GM23248 (cell line): ENCODE measurements at regions not wholly inside any gene's neighbourhood (a gene's known extent, or its start where the extent isn't known, plus 50 kb on each side); places are given as distances from the start of the nearest gene placed in this dataset.
A peak's percentile ranks its signal among the peaks of the same experiment; 100 is the strongest.

Source experiments
- DNase-seq: peaks from one replicate; pipeline ENCODE4 v3.0.0-alpha.2; 2015
- H2AFZ ChIP-seq: fragments of 200-600 bp; sonication (generic); 2 replicates; pipeline ENCODE4 v1.6.1; 2016; ENCODE audit warnings: antibody characterized with exemption
- H3F3A ChIP-seq: fragments of 200-600 bp; sonication (generic); 2 replicates; pipeline ENCODE4 v1.6.1; 2016; ENCODE audit warnings: mild to moderate bottlenecking, antibody characterized with exemption, mixed run types; ENCODE audit not compliant: insufficient read depth
- H3K27ac ChIP-seq: fragments of 200-600 bp; sonication (generic); 2 replicates; pipeline ENCODE4 v1.5.1; 2016; ENCODE audit warnings: mild to moderate bottlenecking
- H3K27me3 ChIP-seq: fragments of 200-600 bp; sonication (generic); replicated peaks from 2 replicates; pipeline ENCODE4 v1.6.1; 2016; ENCODE audit warnings: mild to moderate bottlenecking; ENCODE audit not compliant: insufficient read depth
- H3K36me3 ChIP-seq: fragments of 200-600 bp; sonication (generic); 2 replicates; pipeline ENCODE4 v1.6.1; 2016; ENCODE audit warnings: low read depth, mild to moderate bottlenecking
- H3K4me1 ChIP-seq: fragments of 200-600 bp; sonication (generic); 2 replicates; pipeline ENCODE4 v1.6.1; 2016; ENCODE audit warnings: mild to moderate bottlenecking; ENCODE audit not compliant: insufficient read depth
- H3K4me2 ChIP-seq: fragments of 200-600 bp; sonication (generic); one replicate; pipeline ENCODE4 v1.6.1; 2016; ENCODE audit warnings: mild to moderate bottlenecking; ENCODE audit not compliant: unreplicated experiment
- H3K4me3 ChIP-seq: fragments of 200-600 bp; sonication (generic); 2 replicates; pipeline ENCODE4 v1.5.1; 2016; ENCODE audit warnings: mild to moderate bottlenecking
- H3K79me2 ChIP-seq: fragments of 200-600 bp; sonication (generic); 2 replicates; pipeline ENCODE4 v1.6.1; 2016; ENCODE audit warnings: mild to moderate bottlenecking; ENCODE audit not compliant: insufficient read depth
- H3K9ac ChIP-seq: fragments of 200-600 bp; sonication (generic); 2 replicates; pipeline ENCODE4 v1.6.1; 2016; ENCODE audit warnings: mild to moderate bottlenecking
- H3K9me2 ChIP-seq: fragments of 200-600 bp; sonication (generic); 2 replicates; pipeline ENCODE4 v1.6.1; 2016; ENCODE audit warnings: mixed run types, mild to moderate bottlenecking, moderate library complexity; ENCODE audit not compliant: insufficient read depth
- H3K9me3 ChIP-seq: fragments of 200-600 bp; sonication (generic); one replicate; pipeline ENCODE4 v1.6.1; 2017; ENCODE audit warnings: low read depth
- H4K20me1 ChIP-seq: fragments of 200-600 bp; sonication (generic); 2 replicates; pipeline ENCODE4 v1.6.0; 2016; ENCODE audit not compliant: insufficient read depth
- EZH2 ChIP-seq: fragments of 200-600 bp; sonication (generic); IDR thresholded peaks from 2 replicates; pipeline ENCODE4 v1.6.1; 2018; ENCODE audit warnings: antibody characterized with exemption, mild to moderate bottlenecking; ENCODE audit not compliant: insufficient read depth, poor library complexity, severe bottlenecking
- EZH2phosphoT487 ChIP-seq: fragments of 200-600 bp; sonication (generic); IDR thresholded peaks from 2 replicates; pipeline ENCODE4 v1.6.1; 2018; ENCODE audit warnings: antibody characterized with exemption, moderate library complexity, mild to moderate bottlenecking, low read depth; ENCODE audit not compliant: insufficient read depth
- WGBS, 2 experiments: methylation state at CpG; one replicate each; pipeline ENCODE4 v1.1.6; 2015 to 2017; ENCODE audit warnings: low lambda C conversion rate in 2 of 2, low coverage in 1 of 2; ENCODE audit errors: missing lambda C conversion rate in 2 of 2; 5-methylcytosine and 5-hydroxymethylcytosine counted together
- in situ Hi-C: fragments of 300-500 bp; cut with MboI; formaldehyde crosslinking; loops from 2 replicates; pipeline ENCODE4 v1.15.0; 2020

- no peak overlapping the region for H3K9ac ChIP-seq
- in situ Hi-C loops, result no loop called here
- H3K27me3 ChIP-seq, result no peaks in the 10 kb centered on the region
- H2AFZ ChIP-seq, result no peak overlapping the region
- H3F3A ChIP-seq, result 0 out of 2 replicates have a peak, but pooled peaks cover 7% of the 10 kb centered on the region
- H3K36me3 ChIP-seq, result no peaks in the 10 kb centered on the region
- DNase-seq, result no peak
- no peak overlapping the region for H3K4me3 ChIP-seq
- H4K20me1 ChIP-seq, result no peaks in the 10 kb centered on the region
- TF ChIP-seq EZH2phosphoT487 (no peak), EZH2 (no peak)
- no peaks in the 10 kb centered on the region for H3K9me3 ChIP-seq
- H3K27ac ChIP-seq, result no peak overlapping the region
- WGBS, 2 experiments, result 97 to 99% methylated on average over 4 of the region's 4 CpGs
- H3K4me1 ChIP-seq, result no peaks in the 10 kb centered on the region
- no peaks in the 10 kb centered on the region for H3K79me2 ChIP-seq
- H3K9me2 ChIP-seq, result no peaks in the 10 kb centered on the region
- no peak overlapping the region for H3K4me2 ChIP-seq
These were observed 53.0 kb upstream of the CA12 start for GRCh38 chr15:63434576-63435186.

GRCh38 chr15:63435204-63435820 lies 53.7 kb upstream of the CA12 start:
- Histone ChIP-seq H2AFZ (no peak overlapping the region), H3K36me3 (no peaks in the 10 kb centered on the region), H3K9me3 (no peaks in the 10 kb centered on the region), H3K4me1 (no peaks in the 10 kb centered on the region), H3K27me3 (no peaks in the 10 kb centered on the region), H3K4me3 (no peak overlapping the region), H3K9ac (no peak overlapping the region), H3K9me2 (no peaks in the 10 kb centered on the region), H3K79me2 (no peaks in the 10 kb centered on the region), H3F3A (0 out of 2 replicates have a peak, but pooled peaks cover 7% of the 10 kb centered on the region), H3K4me2 (no peak overlapping the region), H3K27ac (no peak overlapping the region), H4K20me1 (no peaks in the 10 kb centered on the region)
- in situ Hi-C loops, result no loop called here
- no peak for TF ChIP-seq EZH2phosphoT487
- TF ChIP-seq EZH2, result no peak
- WGBS, 2 experiments, result 94 to 96% methylated on average over 9 of the region's 9 CpGs
- DNase-seq, result no peak

- no peaks in the 10 kb centered on the region for H3K36me3 ChIP-seq
- H2AFZ ChIP-seq, result 0 out of 2 replicates have a peak overlapping the region, but pooled peaks have one; percentile 76
- no peak overlapping the region for H3K9ac ChIP-seq
- DNase-seq, result no peak
- 98 to 100% methylated on average over 2 of the region's 2 CpGs for WGBS, 2 experiments
- H3K9me2 ChIP-seq, result no peaks in the 10 kb centered on the region
- no peaks in the 10 kb centered on the region for H4K20me1 ChIP-seq
- no peaks in the 10 kb centered on the region for H3K27me3 ChIP-seq
- H3K9me3 ChIP-seq, result no peaks in the 10 kb centered on the region
- H3K79me2 ChIP-seq, result no peaks in the 10 kb centered on the region
- H3K4me1 ChIP-seq, result no peaks in the 10 kb centered on the region
- 0 out of 2 replicates have a peak, but pooled peaks cover 7% of the 10 kb centered on the region for H3F3A ChIP-seq
- no peak overlapping the region for H3K4me2 ChIP-seq
- TF ChIP-seq EZH2phosphoT487 (no peak), EZH2 (no peak)
- H3K4me3 ChIP-seq, result no peak overlapping the region
- H3K27ac ChIP-seq, result no peak overlapping the region
- in situ Hi-C loops, result no loop called here
These were observed 54.7 kb upstream of the CA12 start for GRCh38 chr15:63436341-63436740.

DNA sequence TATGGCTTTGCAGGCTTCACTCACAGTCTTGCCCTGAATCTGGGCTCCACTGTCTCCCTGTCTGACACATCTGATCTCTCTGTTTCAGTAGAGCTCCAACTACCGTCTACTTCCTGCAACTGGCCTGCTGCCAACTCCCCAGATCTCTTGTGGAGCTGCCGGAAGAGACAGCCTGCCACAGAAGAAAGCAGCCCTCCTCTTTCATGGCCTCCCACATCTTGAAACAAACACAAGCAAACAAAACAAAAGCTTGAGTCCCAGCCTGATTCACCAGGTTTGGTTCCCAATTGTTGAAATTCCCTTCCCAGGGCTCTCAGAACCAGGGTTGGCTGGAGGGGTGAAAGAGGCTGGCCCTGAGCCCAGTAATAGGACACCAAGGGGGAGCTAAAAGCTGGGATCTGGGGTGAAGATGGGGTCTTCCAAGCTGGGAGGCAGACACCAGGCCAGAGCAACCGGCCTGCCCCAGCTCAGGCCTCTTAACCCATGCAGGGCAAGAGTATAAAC lies 55.3 kb upstream of the CA12 start:
- Histone ChIP-seq H2AFZ (peak overlapping the region; percentile 76), H4K20me1 (no peaks in the 10 kb centered on the region), H3K9me3 (no peaks in the 10 kb centered on the region), H3K36me3 (no peaks in the 10 kb centered on the region), H3F3A (0 out of 2 replicates have a peak, but pooled peaks cover 7% of the 10 kb centered on the region), H3K9ac (no peak overlapping the region), H3K9me2 (no peaks in the 10 kb centered on the region), H3K27me3 (no peaks in the 10 kb centered on the region), H3K4me2 (no peak overlapping the region), H3K27ac (no peak overlapping the region), H3K4me1 (no peaks in the 10 kb centered on the region), H3K4me3 (no peak overlapping the region), H3K79me2 (no peaks in the 10 kb centered on the region)
- WGBS, 2 experiments, result 20 to 22% methylated on average over 3 of the region's 3 CpGs
- TF ChIP-seq EZH2 (no peak), EZH2phosphoT487 (no peak)
- DNase-seq, result peak; percentile 82
- in situ Hi-C loops, result no loop called here
